Right renal pelvis (tissue), 4 donors: ENCODE measurements at regions not wholly inside any gene's neighbourhood (a gene's known extent, or its start where the extent isn't known, plus 50 kb on each side); places are given as distances from the start of the nearest gene placed in this dataset.
"Not testable (repeated sequence)": the region's sequence is repeated elsewhere in the genome, so short reads cannot be mapped to it uniquely, and the experiment has no call there.

Experiments used
- DNase-seq, 4 donors: peaks; one replicate each; pipeline ENCODE4 v3.0.0-alpha.2; 2013; ENCODE audit warnings: low read depth in 4 of 4, low spot score in 3 of 4, missing footprints in 1 of 4

DNA sequence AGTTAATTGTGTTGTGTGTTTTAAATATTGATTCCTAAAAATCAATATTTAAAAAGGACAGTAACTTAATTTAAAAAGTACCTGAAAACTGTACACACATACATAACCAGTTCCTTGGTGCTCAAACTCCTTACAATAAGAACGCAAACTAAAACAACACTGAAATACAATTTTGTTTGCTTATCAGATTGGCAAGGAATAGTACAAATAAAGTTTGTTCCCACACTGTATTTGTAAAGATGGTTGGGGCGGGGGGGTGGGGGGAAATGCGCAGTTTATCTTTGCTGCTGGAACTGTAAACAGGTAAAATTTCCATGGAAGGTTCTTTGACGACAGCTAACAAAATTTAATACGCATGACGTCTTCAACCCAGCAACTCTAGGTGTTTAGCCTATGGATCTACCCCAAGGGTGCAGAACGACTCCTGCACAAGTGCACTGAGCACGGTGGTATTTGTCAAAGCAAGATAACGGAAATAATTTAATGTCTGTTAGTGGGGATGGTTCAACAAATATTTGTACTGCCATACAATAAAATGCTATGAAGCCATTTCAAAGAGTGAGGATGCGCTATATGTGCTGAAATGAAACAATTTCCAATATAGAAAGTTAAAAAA, 96.5 kb downstream of the ING1 start:
- DNase-seq, result no peak

DNA sequence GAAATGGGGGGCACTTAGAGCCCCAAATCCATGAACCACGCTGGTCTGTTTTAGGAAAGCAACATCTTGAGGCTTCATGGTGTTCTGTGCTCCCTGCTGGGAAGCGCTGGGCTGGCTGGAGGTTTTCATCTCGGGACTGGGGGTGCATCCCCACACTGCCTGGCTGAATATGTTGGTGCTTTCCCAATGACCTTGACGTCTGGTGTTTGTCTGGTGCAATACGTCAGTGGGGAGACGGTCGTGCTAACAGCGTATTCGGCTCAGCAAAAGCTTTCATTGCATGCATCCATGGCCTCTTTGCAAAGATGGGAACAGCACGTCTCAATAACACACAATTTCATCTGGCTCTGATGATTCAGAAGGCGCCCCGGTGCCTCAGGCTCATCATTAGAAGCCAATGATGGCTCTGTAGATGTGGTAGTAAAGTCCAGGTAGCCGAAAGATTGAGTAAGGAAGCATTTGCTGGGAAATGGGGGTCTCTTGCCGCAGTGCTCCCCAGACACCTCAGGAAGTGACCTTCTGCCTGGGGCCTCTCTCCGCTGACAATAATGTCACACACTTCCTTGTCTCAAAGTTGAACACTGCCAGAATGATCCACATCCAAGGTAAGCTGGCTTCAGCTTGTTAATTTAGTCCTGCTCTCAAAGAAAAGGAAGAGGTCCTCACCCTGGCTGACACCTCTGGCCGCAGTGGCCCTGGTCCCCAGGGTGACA, 97.7 kb downstream of the ING1 start:
- DNase-seq, result no peak

DNA sequence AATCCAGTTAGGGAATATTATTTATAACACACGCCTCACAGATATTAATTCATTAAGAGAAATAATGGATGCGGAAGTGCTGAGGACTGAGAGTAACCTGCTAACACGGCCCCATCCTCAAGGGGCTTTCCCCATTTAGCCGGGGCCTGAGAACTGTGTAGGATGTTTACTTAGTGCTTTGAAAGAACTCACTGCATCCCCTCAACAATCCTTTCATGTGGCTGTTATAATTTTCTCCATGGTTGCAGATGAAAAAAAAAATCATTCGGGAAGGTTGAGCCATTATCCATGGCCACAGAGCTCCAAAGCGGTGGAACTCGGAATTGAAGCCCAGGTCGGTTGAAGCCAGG, 98.2 kb downstream of the ING1 start:
- no peak for DNase-seq

DNA sequence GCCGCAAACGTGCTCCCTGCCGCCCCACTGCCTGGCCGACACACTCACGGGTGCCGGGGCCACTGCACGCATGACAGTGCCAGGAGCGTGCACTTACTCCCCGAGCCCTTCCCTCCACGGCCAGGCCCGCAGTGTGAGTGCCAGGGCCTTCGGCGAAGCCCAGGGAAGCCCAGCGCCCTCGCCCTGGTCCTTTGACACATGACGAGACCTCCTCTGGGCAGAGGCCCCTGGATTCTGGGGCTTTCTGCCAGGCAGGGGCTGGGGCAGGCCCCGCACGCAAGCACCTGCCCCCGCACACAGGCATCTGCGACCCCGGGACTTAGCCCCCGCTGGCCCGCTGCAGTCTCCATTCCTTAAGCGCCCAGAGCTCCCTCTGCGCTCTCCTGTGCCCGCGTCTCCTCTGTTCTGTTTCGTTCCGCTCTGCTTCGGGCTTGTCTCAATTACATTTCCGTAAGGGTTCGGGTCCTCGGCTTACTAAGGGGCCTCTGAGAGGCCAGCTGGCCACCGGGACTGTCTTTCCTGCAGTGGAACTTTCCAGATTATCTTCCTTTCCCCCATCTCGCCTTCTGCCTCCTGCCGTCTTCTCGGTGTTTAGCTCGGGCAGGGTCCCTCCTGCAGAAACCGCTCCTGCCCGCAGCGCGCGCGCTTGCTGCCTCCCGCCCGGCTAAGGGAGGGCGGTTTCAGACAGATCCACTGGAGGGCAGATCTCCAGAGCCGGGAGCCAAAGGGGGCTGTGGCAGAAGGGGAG, 98.8 kb downstream of the ING1 start:
- DNase-seq, result no peak

DNA sequence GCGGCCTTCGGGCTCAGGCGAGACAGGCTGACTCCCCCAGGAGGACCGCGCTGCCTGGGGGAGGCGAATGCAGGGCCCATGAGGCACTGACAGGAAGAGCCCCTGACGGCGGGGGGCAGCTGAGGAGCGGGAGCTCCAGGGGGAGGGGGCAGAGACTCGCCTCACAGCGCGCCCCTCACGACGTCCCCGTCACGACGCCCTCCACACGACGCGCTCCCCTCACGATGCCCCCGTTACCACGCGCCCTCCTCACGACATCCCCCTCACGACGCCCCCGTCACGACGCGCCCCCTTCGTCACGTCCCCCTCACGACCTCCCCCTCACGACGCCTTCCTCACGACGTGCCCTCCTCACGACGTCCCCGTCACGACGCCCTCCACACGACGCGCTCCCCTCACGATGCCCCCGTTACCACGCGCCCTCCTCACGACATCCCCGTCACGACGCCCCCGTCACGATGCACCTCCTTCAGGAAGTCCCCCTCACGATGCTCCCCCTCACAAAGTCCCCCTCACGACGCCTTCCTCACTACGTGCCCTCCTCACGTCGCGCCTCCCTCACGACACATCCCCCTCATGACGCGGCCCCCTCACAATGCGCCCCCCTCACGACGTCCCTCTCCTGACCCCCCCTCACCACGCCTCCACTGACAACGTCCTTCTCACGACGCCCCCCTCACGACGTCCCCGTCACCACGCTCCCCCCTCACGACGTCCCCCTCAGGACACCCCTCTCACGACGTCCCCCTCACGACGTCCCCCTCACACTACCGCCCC, 99.6 kb downstream of the ING1 start:
- DNase-seq, result no peak

DNA sequence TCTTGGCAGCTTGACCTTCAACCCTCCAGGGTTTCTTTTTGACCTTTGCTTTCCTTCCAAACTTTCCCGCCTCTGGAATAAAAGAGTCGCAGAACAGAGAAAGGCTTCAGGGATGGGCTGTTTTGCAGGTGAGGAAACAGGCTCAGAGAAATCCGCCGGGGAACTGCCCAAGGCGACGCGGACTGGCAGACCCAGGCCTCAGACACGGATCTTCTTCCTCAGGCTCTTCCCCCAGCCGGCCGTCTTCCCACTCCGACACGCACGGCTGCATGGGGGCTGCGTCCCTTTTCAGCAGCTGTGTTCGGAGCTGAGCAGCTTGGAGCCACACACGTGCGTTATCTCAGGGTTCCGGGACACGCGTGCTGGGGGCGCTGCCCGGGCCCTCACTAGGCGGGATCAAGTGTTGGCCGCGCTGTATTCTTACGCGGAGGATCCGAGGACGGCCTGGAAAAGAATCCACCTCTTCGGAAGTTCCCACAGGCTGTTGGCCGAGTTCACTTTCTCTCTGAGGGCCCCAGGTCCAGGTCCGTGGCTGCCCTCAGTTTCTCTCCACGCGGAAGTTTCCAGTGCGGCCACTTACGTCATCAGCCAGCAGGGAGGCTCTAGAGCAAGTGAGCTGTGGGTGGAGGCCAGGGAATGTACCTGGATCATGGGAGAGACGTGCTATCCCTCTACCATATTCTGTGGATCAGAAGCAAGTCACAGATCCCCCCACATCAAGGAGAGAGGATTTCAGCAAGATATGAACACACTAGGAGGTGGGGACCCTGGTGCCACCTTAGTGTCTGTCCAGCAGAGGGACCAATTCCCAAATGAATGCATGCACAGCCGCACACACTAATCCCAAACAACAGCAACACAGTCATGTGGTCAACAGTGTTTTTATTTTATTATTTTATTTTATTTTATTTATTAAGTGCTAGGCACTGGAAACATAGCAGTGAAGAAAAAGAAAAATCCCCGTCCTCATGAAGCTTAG, 100.4 kb downstream of the ING1 start:
- DNase-seq, result no peak

DNA sequence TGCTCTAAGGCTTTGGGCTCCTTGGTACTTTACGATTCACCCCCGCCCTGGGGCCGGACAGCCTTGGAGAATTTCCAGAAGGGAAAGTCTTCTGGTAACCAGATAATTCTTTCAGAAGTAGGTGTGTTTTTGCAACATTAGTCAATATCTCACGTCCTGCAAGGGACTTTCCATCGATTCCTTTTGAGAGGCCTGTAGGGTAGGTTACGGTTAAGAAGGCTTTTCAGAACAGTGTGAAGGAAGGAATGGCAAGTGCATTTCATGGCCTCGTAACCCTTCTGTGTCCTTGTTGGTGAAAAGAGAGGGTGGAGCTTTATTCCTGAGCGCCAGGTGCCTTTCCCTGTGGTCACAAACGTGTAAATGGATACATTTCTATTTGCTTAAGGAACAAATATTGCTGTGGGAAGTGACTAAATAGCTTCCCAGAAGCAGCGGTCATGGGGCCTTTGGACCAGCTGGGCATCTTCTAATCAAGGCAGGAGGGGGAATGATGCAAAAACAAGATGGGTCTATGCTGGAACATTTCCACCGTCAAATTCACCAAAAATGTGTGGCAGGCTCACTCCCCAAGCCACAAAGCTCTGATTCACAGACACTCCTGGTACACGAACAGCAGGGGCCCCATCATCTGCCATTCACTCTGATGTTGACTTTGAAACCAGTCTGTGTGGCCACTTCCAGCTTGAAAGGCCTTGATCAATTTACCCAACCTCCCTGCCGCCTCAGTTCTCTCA, 99.2 kb downstream of the ANKRD10 start:
- no peak for DNase-seq

DNA sequence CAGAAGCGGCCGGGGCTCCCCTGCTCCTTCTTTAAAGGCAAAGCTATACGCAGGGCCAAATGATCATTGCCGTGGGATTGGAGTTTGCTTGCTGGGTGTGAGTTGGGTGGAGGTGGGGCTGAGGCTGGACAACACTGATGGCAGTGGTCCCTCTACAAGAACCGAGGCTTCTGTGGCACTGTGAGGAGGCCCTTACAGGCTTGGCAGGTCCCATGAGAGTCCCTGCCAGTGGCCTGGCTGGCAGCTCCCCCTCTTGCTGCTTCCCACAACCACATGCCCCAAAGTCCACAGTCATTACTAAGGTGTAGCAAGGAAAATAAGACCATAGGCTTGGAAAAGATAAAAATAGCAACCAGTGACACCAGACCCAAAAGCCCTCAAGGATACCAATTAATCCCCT, 98.4 kb downstream of the ANKRD10 start:
- no peak for DNase-seq

DNA sequence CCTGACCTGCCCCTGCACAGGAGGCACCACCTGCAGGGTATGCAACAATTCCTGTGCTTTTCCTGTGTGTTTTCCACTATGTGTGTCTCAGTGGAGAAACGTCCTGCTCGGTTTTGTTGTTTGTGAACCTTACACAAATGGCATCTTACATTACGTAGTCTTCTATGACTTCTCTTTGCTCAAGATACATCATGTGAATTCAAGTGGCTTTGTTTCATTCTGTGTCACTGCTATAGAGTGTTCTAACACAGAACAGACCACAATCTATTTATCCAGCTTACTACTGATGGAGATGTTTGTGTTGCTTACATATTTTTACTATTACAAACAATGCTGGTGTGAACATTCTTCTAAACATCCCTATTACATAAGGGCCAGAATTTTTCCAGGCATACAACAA, 97.7 kb downstream of the ANKRD10 start:
- no peak for DNase-seq

DNA sequence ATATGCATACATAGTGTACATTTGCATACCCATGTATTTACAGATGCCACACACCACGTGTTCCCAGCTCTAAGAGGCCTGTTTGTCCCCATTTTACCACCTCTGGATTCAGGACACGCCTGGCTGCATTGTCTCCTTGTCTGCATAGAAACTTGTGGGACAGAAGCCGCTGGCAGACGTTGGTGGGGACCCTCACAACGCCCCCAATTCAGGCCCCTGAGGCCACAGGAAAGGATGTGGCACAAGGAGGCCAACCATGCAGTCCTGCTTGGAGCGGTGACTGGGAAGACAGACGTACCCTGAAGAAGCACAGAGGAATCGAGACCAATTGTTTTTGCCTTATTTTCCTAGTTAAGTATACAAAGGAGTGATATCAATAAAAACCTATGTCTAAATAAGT, 96.1 kb downstream of the ANKRD10 start:
- DNase-seq, result no peak

DNA sequence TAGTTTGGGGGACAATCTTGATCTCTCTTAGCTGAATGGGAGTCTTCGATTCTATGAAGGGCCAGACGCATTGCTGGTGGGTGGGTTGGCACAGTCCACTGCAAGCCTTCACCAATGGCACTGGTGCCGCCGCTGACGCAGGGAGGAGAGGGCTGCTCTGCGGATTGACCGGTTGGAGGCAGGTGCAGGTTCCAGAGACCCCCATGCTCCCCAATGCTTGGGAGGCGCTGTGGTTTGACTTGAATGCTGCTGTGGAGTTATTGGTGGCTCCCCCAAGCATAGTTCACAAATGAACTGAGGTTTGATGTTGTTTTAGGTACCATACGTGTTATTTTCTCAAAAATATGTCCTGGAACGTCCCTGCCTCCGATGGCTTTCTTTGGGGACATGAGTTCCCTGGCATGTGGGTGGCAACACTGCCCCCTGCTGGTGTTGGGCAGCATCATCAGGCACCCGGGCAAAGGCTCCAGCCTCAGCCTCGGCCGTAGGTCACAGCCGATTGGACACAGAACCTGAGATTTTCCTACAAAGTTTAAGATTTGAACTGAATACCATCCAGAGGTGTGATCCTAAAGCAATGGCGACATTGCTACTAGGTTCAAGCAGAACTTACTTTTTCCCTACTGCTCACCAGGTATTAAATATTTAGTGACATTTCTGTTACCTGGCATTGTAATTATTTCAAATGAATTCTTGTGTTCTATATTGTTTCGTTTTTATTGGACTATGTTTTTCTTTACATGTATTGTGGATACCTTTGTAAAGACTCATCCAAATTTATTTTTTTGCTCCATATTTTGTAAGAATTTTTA, 95.5 kb downstream of the ANKRD10 start:
- peak; percentile 65 to 74 (median 70) for DNase-seq

DNA sequence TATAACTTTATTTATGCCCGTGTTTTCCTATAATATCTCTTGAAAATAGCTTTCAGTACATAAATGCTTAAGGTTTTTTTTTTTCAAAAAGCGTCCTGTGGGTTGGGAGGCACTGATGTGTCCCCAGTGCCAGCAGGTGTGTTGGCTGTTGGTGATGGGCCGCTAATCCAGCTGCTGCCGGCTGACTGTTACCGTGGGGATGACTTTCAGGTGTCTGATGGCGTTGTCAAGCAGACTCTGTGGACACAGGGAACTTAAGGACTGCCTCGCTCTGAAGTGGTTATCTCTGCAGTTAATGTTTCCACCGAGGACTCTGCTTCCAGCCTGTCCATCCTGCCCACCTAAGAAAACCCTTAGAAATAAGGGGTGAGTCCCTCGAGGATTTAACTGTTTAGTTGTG, 94.5 kb downstream of the ANKRD10 start:
- DNase-seq, result no peak

DNA sequence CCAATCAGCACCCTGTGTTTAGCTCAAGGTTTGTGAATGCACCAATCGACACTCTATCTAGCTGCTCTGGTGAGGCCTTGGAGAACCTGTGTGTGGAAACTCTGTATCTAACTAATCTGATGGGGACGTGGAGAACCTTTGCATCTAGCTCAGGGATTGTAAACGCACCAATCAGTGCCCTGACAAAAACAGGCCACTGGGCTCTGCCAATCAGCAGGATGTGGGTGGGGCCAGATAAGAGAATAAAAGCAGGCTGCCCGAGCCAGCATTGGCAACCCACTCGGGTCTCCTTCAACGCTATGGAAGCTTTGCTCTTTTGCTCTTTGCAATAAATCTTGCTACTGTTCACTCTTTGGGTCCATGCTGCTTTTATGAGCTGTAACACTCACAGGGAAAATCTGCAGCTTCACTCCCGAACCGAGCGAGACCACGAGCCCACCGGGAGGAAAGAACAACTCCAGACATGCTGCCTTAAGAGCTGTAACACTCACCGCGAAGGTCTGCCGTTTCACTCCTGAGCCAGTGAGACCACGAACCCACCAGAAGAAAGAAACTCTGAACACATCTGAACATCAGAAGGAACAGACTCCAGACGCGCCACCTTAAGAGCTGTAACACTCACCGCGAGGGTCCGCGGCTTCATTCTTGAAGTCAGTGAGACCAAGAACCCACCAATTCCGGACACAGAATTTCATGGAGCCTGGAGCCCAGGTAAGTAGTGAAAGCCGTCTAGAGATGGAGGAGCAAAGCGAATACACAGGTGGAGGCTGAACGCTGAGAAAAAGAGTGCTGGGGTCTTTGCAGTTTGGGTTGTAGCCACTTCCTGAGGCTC, 92.8 kb downstream of the ANKRD10 start:
- DNase-seq, result not testable (repeated sequence)

DNA sequence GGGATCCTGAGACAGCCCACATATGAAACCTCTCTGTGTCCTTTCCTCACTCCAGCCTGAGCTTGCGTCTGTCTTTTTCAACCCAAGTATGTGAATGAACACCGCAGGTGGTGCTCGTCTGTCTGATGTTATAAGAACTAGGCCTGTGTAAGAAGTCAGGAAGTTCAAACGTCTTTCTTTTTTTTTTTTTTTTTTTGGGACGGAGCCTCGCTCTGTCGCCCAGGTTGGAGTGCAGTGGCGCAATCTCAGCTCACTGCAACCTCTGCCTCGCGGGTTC, 92.3 kb downstream of the ANKRD10 start:
- no peak for DNase-seq

DNA sequence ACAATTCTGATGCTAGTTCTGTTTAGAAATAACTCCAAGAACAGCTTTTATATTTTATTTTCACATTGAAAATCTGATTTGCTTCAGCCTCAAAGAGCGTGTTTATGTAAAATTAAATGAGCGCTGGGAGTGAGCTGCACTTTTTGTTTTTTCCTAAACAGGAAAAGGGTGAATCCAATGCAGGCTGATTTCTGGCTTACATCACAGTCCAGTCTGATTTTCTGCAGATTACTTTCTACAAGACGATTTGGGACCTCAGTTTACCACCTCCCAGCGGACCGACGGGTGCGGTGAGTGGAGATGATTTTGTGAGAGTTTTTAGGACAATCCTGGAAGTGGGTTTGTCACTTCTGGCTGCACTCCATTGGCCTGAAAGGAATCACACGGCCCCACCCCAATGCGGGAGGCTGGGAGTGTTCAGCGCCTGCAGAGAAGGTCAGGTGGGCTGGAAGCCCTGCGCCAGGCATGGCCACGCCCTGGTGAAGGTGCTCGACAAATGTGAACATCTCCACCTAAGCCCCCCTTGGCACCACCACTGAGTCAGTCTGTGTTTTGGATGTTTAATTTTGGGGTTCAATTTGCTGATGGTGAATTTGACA, 90.1 kb downstream of the ANKRD10 start:
- no peak for DNase-seq

DNA sequence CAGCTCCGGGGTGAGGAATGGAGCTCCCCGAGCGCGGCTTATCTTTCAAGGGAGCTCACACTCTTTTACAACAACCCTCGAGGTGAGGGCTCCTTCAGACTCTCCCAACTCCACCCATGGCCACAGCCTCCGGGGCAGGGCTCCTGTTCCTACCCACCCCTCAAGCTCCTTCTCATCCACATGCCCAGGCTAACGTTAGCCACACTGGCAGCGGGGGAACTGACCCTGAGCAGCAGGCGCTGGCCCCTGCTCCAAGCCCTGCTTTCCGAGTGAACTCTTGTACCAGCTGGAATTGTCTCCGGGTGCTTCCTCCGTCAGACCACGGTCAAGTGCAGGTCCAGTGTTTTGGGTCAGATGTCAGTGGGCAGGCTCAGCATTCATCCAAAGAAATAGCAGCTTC, 89.4 kb downstream of the ANKRD10 start:
- no peak for DNase-seq

DNA sequence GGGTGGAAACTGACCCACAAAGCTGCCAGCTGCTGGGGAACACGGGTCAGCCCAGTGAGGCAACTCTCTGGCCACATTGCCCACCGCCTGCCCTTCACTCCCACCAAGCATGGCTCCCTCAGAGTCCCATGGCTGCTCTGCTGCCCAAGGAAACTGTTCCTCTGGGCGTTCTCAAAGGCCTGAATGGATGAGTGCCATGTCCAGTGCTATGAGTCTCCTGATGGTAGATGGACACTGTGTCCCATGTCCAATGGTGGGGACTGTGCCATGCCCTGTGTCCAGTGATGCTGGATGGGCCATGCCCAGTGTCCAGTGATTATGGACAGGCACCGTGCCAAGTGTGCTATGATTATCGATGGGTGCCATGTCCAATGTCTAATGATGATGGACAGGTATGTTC, 88.8 kb downstream of the ANKRD10 start:
- no peak for DNase-seq
